ENCODE measurements at regions not wholly inside any gene's neighbourhood (a gene's known extent, or its start where the extent isn't known, plus 50 kb on each side); places are given as distances from the start of the nearest gene placed in this dataset.

DNA sequence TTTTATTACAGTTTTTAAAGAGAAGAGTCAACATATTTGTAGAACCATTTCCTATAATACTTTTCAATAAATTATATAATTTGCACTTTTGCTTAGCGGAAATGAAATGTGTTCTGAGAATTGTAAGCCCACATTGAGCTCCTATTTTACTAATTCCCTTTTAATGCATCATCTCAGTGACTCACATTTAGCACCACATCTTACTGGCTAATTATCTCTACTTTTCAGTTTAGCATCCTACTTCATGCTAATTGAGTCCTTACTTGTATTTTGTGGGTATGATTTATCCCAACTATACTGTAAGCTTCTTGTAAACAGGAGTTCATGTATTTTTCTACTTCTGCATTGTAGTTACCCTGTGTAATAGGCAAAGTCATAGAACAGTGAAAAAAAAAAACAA, 67.5 kb downstream of the TMX1 start (continued):
- TF ChIP-seq, protein P1, sequence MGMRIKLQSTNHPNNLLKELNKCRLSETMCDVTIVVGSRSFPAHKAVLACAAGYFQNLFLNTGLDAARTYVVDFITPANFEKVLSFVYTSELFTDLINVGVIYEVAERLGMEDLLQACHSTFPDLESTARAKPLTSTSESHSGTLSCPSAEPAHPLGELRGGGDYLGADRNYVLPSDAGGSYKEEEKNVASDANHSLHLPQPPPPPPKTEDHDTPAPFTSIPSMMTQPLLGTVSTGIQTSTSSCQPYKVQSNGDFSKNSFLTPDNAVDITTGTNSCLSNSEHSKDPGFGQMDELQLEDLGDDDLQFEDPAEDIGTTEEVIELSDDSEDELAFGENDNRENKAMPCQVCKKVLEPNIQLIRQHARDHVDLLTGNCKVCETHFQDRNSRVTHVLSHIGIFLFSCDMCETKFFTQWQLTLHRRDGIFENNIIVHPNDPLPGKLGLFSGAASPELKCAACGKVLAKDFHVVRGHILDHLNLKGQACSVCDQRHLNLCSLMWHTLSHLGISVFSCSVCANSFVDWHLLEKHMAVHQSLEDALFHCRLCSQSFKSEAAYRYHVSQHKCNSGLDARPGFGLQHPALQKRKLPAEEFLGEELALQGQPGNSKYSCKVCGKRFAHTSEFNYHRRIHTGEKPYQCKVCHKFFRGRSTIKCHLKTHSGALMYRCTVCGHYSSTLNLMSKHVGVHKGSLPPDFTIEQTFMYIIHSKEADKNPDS (CRISPR knock-in tag; IDR thresholded peaks at IDR 0.05) = no peak
- no peak for TF ChIP-seq ZNF670 (CRISPR knock-in tag; IDR thresholded peaks at IDR 0.05; ENCODE audit: borderline replicate concordance)
- TF ChIP-seq NR2F6 (IDR thresholded peaks at IDR 0.05) = no peak
- no peak for TF ChIP-seq NR2F6 (CRISPR knock-in tag; IDR thresholded peaks at IDR 0.05)
- TF ChIP-seq, protein P2, sequence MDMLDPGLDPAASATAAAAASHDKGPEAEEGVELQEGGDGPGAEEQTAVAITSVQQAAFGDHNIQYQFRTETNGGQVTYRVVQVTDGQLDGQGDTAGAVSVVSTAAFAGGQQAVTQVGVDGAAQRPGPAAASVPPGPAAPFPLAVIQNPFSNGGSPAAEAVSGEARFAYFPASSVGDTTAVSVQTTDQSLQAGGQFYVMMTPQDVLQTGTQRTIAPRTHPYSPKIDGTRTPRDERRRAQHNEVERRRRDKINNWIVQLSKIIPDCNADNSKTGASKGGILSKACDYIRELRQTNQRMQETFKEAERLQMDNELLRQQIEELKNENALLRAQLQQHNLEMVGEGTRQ (IDR thresholded peaks at IDR 0.05; ENCODE audit: low read depth, low read length) = no peak
- TF ChIP-seq, protein P2 (CRISPR knock-in tag; IDR thresholded peaks at IDR 0.05; ENCODE audit: borderline replicate concordance) = no peak
- TF ChIP-seq, protein P3, sequence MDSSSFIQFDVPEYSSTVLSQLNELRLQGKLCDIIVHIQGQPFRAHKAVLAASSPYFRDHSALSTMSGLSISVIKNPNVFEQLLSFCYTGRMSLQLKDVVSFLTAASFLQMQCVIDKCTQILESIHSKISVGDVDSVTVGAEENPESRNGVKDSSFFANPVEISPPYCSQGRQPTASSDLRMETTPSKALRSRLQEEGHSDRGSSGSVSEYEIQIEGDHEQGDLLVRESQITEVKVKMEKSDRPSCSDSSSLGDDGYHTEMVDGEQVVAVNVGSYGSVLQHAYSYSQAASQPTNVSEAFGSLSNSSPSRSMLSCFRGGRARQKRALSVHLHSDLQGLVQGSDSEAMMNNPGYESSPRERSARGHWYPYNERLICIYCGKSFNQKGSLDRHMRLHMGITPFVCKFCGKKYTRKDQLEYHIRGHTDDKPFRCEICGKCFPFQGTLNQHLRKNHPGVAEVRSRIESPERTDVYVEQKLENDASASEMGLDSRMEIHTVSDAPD (CRISPR knock-in tag; IDR thresholded peaks at IDR 0.05) = no peak
- TF ChIP-seq ZNF629 (CRISPR knock-in tag; conservative IDR thresholded peaks at IDR 0.05) = no peak

DNA sequence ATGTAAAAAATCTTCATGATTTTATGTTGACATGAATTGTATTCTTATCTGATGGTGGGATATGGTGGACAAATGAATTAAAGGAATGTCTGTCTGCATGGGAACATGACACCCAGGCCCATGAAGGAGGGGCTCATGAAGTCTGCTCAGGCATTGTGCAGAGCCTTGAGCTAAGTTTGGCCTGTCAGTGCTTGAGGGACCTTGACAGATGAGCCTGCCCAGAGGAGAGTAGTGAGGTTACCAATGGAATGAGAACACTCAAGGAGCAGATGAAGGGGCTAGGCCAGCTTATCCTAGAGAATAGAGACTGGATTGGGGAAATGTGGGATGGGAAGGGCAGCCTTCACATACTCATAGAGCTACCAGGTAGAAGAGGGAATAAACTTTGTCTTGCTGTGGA, 68.8 kb downstream of the TMX1 start:
- FAIRE-seq (no peak), DNase-seq (ENCODE audit: low spot score) (no peak), ATAC-seq (no peak)
- H3K27me3 ChIP-seq (ENCODE audit: control insufficient read depth in 1 of 2, insufficient read depth in 2 of 2, low read length in 2 of 2) = no peaks in the 10 kb centered on the region
- no peak overlapping the region for H3K4me3 ChIP-seq (replicated peaks in 1 of 3; ENCODE audit: insufficient read depth in 1 of 3, low read depth in 2 of 3, low read length in 3 of 3)
- H3K9me3 ChIP-seq (ENCODE audit: low read length) = no peaks in the 10 kb centered on the region
- no peak overlapping the region for H3K27ac ChIP-seq (ENCODE audit: extremely low read length, insufficient read depth, low read length)
- H3K4me1 ChIP-seq (ENCODE audit: insufficient read depth, low read length) = no peaks in the 10 kb centered on the region
- no peaks in the 10 kb centered on the region for H4K20me1 ChIP-seq (ENCODE audit: insufficient read depth, low read length)
- CTCF ChIA-PET (ENCODE audit: low intra/inter-chr PET ratio, low total read pairs) = no interaction called here
- no TSS peak for BruUV-seq (replicated peaks)
- no peak overlapping the region for H3K4me2 ChIP-seq (ENCODE audit: low read depth, low read length)
- H3K36me3 ChIP-seq (replicated peaks in 1 of 2; ENCODE audit: control insufficient read depth in 1 of 2, insufficient read depth in 2 of 2, low read length in 2 of 2) = no peaks in the 10 kb centered on the region
- in situ Hi-C loops (cut with HindIII; ENCODE audit: extremely low pct_ligation_motif_present, low pct_unique_long_range_greater_than_20kb) = no loop called here
- intact Hi-C loops (cut with micrococcal nuclease; ENCODE audit: unreplicated experiment) = no loop called here
- TF ChIP-seq EEA1 (CRISPR knock-in tag; IDR thresholded peaks at IDR 0.05; ENCODE audit: borderline replicate concordance) = no peak
- no peaks in the 10 kb centered on the region for H3K79me2 ChIP-seq (ENCODE audit: insufficient read depth, low read length)
- no peak overlapping the region for H3K9ac ChIP-seq (ENCODE audit: insufficient read depth, low read depth, low read length)
- H2AFZ ChIP-seq (ENCODE audit: low read length) = no peak overlapping the region
- POLR2A ChIA-PET = no interaction called here

Data from HepG2 (cell line).